ENCODE measurements at regions not wholly inside any gene's neighbourhood (a gene's known extent, or its start where the extent isn't known, plus 50 kb on each side); places are given as distances from the start of the nearest gene placed in this dataset.

- DNase-seq = no peak
These were observed 63.0 kb upstream of the RBPJ start for GRCh38 chr4:26257850-26258249.

- DNase-seq = no peak
These were observed 60.2 kb upstream of the RBPJ start for GRCh38 chr4:26260571-26260970.

GRCh38 chr4:26261405-26261804 lies 59.4 kb upstream of the RBPJ start:
- DNase-seq = no peak

- DNase-seq = no peak
These were observed 57.6 kb upstream of the RBPJ start for GRCh38 chr4:26263165-26263564.

- DNase-seq = no peak
These were observed 56.7 kb upstream of the RBPJ start for GRCh38 chr4:26264109-26264508.

- no peak for DNase-seq
These were observed 53.7 kb upstream of the RBPJ start for GRCh38 chr4:26267087-26267486.

- DNase-seq = no peak
These were observed 52.6 kb upstream of the RBPJ start for GRCh38 chr4:26268246-26268645.

- DNase-seq = no peak
These were observed 51.8 kb upstream of the RBPJ start for GRCh38 chr4:26269038-26269437.

All from CD4-positive, alpha-beta T cell treated with Interleukin-12 subunit alpha and Interleukin-12 subunit beta, for 1 hour (primary cell).